Uterus (tissue), 3 donors: ENCODE measurements at regions not wholly inside any gene's neighbourhood (a gene's known extent, or its start where the extent isn't known, plus 50 kb on each side); places are given as distances from the start of the nearest gene placed in this dataset.

Experiments used
- DNase-seq, 2 donors: peaks; one replicate each; pipeline ENCODE4 v3.0.0-alpha.2; 2019 to 2020
- H3K27ac ChIP-seq, 2 donors: fragments of 200-600 bp; sonication (generic); 1 replicate in 1 of 2; 2 replicates in 1 of 2; pipeline ENCODE4 v1.5.1; 2016 to 2018
- H3K27me3 ChIP-seq, 2 donors: fragments of 200-600 bp; sonication (generic); one replicate each; pipeline ENCODE4 v1.5.1; 2018 to 2019; ENCODE audit warnings: control low read depth in 1 of 2
- H3K36me3 ChIP-seq, 2 donors: fragments of 200-600 bp; sonication (generic); one replicate each; pipeline ENCODE4 v1.5.1; 2019; ENCODE audit warnings: control low read depth in 1 of 2
- H3K4me1 ChIP-seq, 2 donors: fragments of 200-600 bp; sonication (generic); one replicate each; pipeline ENCODE4 v1.5.1; 2018 to 2019; ENCODE audit warnings: control low read depth in 1 of 2
- H3K4me3 ChIP-seq, 2 donors: fragments of 200-600 bp; sonication (generic); 1 replicate in 1 of 2; 2 replicates in 1 of 2; pipeline ENCODE4 v1.5.1; 2018 to 2019; ENCODE audit warnings: mild to moderate bottlenecking in 1 of 2
- H3K9me3 ChIP-seq, 2 donors: fragments of 200-600 bp; sonication (generic); one replicate each; pipeline ENCODE4 v1.5.1; 2019; ENCODE audit warnings: control low read depth in 1 of 2
- POLR2A ChIP-seq, 2 donors: fragments of 450-650 bp; IDR thresholded peaks; one replicate each; pipeline ENCODE4 v1.6.1; 2016; ENCODE audit warnings: antibody characterized with exemption in 2 of 2, mild to moderate bottlenecking in 1 of 2, moderate library complexity in 1 of 2
- intact Hi-C: fragments of 100-400 bp; cut with DNase I; formaldehyde crosslinking; loops from one replicate; pipeline ENCODE4 v1.15.1; 2023; ENCODE audit warnings: low total_unique reads
- TF ChIP-seq, protein P1 (sequence below), 4 experiments: fragments of 200-600 bp in 2 of 4; fragments of 450-650 bp in 2 of 4; sonication (generic) in 2 of 4; IDR thresholded peaks; one replicate each; pipeline ENCODE4 v1.5.1; 2016 to 2019; ENCODE audit warnings: antibody characterized with exemption in 4 of 4, mild to moderate bottlenecking in 2 of 4, moderate library complexity in 1 of 4
- donor health status: DM: yes; HTN: yes; CAD: no.

GRCh38 chr5:174834081-174834480 is 109.7 kb downstream of the MSX2 start:
- no peak for DNase-seq
- TF ChIP-seq POLR2A (IDR thresholded peaks at IDR 0.05) = no peak
- TF ChIP-seq, protein P1, sequence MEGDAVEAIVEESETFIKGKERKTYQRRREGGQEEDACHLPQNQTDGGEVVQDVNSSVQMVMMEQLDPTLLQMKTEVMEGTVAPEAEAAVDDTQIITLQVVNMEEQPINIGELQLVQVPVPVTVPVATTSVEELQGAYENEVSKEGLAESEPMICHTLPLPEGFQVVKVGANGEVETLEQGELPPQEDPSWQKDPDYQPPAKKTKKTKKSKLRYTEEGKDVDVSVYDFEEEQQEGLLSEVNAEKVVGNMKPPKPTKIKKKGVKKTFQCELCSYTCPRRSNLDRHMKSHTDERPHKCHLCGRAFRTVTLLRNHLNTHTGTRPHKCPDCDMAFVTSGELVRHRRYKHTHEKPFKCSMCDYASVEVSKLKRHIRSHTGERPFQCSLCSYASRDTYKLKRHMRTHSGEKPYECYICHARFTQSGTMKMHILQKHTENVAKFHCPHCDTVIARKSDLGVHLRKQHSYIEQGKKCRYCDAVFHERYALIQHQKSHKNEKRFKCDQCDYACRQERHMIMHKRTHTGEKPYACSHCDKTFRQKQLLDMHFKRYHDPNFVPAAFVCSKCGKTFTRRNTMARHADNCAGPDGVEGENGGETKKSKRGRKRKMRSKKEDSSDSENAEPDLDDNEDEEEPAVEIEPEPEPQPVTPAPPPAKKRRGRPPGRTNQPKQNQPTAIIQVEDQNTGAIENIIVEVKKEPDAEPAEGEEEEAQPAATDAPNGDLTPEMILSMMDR (IDR thresholded peaks at IDR 0.05) = no peak
- Histone ChIP-seq H3K9me3 (no peaks in the 10 kb centered on the region), H3K4me1 (no peaks in the 10 kb centered on the region), H3K27ac (no peak overlapping the region), H3K36me3 (no peaks in the 10 kb centered on the region), H3K27me3 (no peaks in the 10 kb centered on the region), H3K4me3 (no peak overlapping the region)
- intact Hi-C loops = no loop called here

GRCh38 chr5:174832811-174833210 is 108.4 kb downstream of the MSX2 start:
- no peak for DNase-seq
- Histone ChIP-seq H3K9me3 (no peaks in the 10 kb centered on the region), H3K27ac (no peak overlapping the region), H3K4me3 (no peak overlapping the region), H3K4me1 (no peaks in the 10 kb centered on the region), H3K27me3 (no peaks in the 10 kb centered on the region), H3K36me3 (no peaks in the 10 kb centered on the region)
- TF ChIP-seq, protein P1 (IDR thresholded peaks at IDR 0.05) = no peak
- no peak for TF ChIP-seq POLR2A (IDR thresholded peaks at IDR 0.05)
- intact Hi-C loops = no loop called here

DNA sequence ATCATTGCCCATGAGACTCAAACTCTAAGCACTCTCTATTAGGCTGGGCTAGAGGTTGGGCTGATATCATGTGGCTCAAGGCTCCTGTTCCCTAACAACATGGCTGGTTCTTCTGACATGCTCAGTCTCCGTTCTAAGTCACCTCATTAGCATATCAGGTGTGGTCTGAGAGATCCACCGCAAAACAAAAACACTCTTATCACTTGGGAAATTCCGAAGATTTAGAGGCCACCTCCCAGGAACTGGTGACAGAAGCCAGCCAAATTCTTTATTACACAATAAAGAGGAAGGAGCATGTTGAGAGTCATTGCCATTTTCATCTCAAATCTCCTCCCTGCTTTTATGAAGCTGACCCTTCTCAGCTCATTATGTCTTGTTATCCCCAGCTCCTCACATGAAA is 107.6 kb downstream of the MSX2 start:
- Histone ChIP-seq H3K27ac (no peak overlapping the region), H3K27me3 (no peaks in the 10 kb centered on the region), H3K4me3 (no peak overlapping the region), H3K9me3 (no peaks in the 10 kb centered on the region), H3K36me3 (no peaks in the 10 kb centered on the region), H3K4me1 (no peaks in the 10 kb centered on the region)
- DNase-seq = no peak
- no peak for TF ChIP-seq POLR2A (IDR thresholded peaks at IDR 0.05)
- TF ChIP-seq, protein P1 (IDR thresholded peaks at IDR 0.05) = no peak
- intact Hi-C loops = no loop called here

- intact Hi-C loops = no loop called here
- DNase-seq = no peak
- H3K27ac ChIP-seq = no peak overlapping the region
- H3K27me3 ChIP-seq = no peaks in the 10 kb centered on the region
- H3K9me3 ChIP-seq = no peaks in the 10 kb centered on the region
- no peak overlapping the region for H3K4me3 ChIP-seq
- TF ChIP-seq POLR2A (IDR thresholded peaks at IDR 0.05) = no peak
- TF ChIP-seq, protein P1 (IDR thresholded peaks at IDR 0.05) = no peak
- no peaks in the 10 kb centered on the region for H3K4me1 ChIP-seq
- H3K36me3 ChIP-seq = no peaks in the 10 kb centered on the region
Measured at GRCh38 chr5:174831031-174831660, 106.8 kb downstream of the MSX2 start.

- H3K4me1 ChIP-seq = no peaks in the 10 kb centered on the region
- H3K27ac ChIP-seq = peak overlapping the region in 1 of 2 donors; percentile 9
- intact Hi-C loops = no loop called here
- H3K4me3 ChIP-seq = no peak overlapping the region
- H3K9me3 ChIP-seq = no peaks in the 10 kb centered on the region
- TF ChIP-seq POLR2A (IDR thresholded peaks at IDR 0.05) = no peak
- TF ChIP-seq, protein P1 (IDR thresholded peaks at IDR 0.05) = no peak
- DNase-seq = no peak
- H3K27me3 ChIP-seq = no peaks in the 10 kb centered on the region
- H3K36me3 ChIP-seq = no peaks in the 10 kb centered on the region
Measured at GRCh38 chr5:174829511-174829864, 105.1 kb downstream of the MSX2 start.
